PC-9 (cell line): ENCODE measurements at regions not wholly inside any gene's neighbourhood (a gene's known extent, or its start where the extent isn't known, plus 50 kb on each side); places are given as distances from the start of the nearest gene placed in this dataset.

ENCODE experiments used
- CTCF ChIP-seq: fragments of 200-600 bp; sonication (generic); conservative IDR thresholded peaks from 2 replicates; pipeline ENCODE4 v1.6.1; 2017; ENCODE audit warnings: mixed run types, antibody characterized with exemption, mild to moderate bottlenecking, moderate library complexity
- EZH2 ChIP-seq: fragments of 200-600 bp; sonication (generic); IDR thresholded peaks from 2 replicates; pipeline ENCODE4 v1.8.0; 2017; ENCODE audit warnings: antibody characterized with exemption, low read depth

GRCh38 chr14:98608071-98609060 lies 663.6 kb downstream of the BCL11B start:
- TF ChIP-seq CTCF (no peak), EZH2 (no peak)
